ENCODE measurements at regions not wholly inside any gene's neighbourhood (a gene's known extent, or its start where the extent isn't known, plus 50 kb on each side); places are given as distances from the start of the nearest gene placed in this dataset.

- TF ChIP-seq CTCF (IDR thresholded peaks at IDR 0.05): no peak
- no peak for TF ChIP-seq POLR2A (IDR thresholded peaks at IDR 0.05)
Measured at GRCh38 chr11:23923357-23923756, 573.5 kb upstream of the LUZP2 start.
